GM10248 (cell line): ENCODE measurements at regions not wholly inside any gene's neighbourhood (a gene's known extent, or its start where the extent isn't known, plus 50 kb on each side); places are given as distances from the start of the nearest gene placed in this dataset.

Source experiments
- CTCF ChIA-PET: fragments of 300-600 bp; sonication (Branson Sonifier 250); formaldehyde crosslinking; extraction: SDS; loops from one replicate; lab custom pipeline; 2021; ENCODE audit warnings: antibody characterized with exemption; lab: Yijun Ruan, JAX
- POLR2A ChIA-PET: fragments of 350-650 bp; sonication (Branson Sonifier 250); formaldehyde crosslinking; extraction: SDS; loops from one replicate; lab custom pipeline; 2020; ENCODE audit warnings: antibody characterized with exemption; lab: Yijun Ruan, JAX
- DNase-seq: peaks from one replicate; pipeline ENCODE4 v3.0.0; 2012; ENCODE audit errors: extremely low spot score
- TF ChIP-seq, protein P1 (sequence below): IDR thresholded peaks from 2 replicates; pipeline ENCODE4 v1.5.1; 2012; ENCODE audit warnings: mild to moderate bottlenecking, low read depth; ENCODE audit errors: extremely low read depth, missing control alignments, control extremely low read depth

DNA sequence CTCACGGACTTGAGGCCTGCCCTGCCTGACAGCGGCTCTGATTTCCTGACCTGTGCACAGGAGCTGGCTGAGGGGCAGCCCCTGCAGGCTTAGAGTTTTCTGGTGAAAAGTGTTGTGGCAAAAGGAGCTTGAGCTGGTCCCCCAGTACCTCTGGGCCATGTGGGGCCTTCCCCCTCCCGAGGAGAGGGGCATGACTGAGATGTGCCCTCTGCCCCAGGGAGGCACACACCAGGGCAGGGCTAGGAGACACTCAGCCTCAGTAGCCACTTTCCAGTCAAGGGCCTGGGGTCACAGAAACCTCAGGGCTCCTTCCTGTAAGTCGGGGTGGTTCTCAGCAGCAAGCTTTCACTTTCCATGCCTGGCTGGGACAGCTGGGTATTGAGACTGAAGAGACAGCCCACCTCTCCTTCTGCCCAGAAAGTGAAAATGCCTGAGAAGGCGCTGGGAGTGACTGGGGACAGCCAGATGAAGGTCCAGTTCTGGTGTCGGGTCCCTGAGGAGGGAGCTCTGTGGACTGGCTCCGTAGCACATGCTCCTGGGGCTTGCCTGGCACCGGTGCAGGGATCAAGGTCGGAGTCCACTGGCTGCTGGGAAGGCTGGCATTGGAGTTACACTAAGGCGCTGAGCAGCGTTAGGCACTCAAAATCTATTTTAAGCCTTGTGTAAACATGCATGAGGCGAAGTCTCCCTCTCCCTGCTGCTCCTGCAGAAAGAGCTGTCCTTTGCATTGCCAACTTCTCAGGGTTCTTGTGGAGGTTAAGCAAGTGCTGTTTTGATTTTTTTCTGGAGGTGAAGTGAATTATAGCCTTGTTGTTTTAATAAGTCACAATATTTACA, 394.9 kb downstream of the GADD45G start:
- TF ChIP-seq, protein P1, sequence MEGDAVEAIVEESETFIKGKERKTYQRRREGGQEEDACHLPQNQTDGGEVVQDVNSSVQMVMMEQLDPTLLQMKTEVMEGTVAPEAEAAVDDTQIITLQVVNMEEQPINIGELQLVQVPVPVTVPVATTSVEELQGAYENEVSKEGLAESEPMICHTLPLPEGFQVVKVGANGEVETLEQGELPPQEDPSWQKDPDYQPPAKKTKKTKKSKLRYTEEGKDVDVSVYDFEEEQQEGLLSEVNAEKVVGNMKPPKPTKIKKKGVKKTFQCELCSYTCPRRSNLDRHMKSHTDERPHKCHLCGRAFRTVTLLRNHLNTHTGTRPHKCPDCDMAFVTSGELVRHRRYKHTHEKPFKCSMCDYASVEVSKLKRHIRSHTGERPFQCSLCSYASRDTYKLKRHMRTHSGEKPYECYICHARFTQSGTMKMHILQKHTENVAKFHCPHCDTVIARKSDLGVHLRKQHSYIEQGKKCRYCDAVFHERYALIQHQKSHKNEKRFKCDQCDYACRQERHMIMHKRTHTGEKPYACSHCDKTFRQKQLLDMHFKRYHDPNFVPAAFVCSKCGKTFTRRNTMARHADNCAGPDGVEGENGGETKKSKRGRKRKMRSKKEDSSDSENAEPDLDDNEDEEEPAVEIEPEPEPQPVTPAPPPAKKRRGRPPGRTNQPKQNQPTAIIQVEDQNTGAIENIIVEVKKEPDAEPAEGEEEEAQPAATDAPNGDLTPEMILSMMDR = no peak
- peak; percentile 83 for DNase-seq
- CTCF ChIA-PET = interaction anchor here (0.7 to 2.2 kb wide), 7 partner anchors 12 to 435 kb away, joined by 3 to 7 read pairs (median 4); no protein-coding TSS in a partner anchor
- POLR2A ChIA-PET = interaction anchor here (0.6 kb wide), 1 partner anchor 185 kb away, joined by 3 read pairs; no protein-coding TSS in a partner anchor

DNA sequence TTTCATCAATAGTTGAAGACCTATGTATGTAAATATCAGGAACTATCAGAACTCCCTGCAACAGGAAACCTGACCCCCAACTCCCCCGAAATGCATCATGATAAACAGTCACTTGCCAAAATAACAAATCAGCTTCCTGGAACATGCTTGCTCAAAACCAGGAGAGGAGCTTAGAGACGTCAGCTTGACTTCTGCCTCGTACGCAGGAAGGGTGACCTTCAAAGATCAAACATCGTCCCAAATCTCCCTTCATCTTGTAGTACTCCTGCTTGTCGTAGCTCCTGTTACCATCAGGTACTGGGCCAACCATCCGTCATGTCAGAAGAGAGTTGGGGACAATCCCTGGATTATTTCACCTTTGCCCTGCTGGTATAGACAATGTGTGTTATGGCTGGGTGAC, 396.1 kb downstream of the GADD45G start:
- ChIA-PET CTCF (interaction anchor here (1.1 to 1.9 kb wide), 5 partner anchors 11 to 408 kb away, joined by 3 to 6 read pairs (median 4); no protein-coding TSS in a partner anchor), POLR2A (no interaction called here)
- TF ChIP-seq, protein P1 = no peak
- no peak for DNase-seq

DNA sequence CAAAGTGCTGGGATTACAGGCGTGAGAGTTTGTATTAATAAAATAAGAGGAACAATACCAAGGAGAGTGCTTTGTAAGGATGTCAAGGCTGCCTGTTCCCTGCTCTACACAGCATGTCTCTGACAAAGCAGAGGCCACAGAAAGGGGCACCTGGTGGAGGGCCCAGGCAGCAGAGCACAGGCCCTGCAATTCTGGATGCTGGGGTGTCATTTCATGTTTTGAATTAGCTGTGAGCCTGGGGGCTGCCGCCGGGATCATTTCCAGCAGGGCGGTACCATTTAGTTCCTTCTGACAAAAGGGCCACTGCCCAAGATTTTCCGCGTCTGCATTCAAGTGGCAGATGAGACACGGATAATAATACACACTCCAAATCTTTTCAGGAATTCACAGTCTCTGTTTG, 396.9 kb downstream of the GADD45G start:
- no peak for DNase-seq
- ChIA-PET CTCF (interaction anchor here (1.7 kb wide), 1 partner anchor 14 kb away, joined by 3 read pairs; no protein-coding TSS in a partner anchor), POLR2A (no interaction called here)
- TF ChIP-seq, protein P1 = no peak

DNA sequence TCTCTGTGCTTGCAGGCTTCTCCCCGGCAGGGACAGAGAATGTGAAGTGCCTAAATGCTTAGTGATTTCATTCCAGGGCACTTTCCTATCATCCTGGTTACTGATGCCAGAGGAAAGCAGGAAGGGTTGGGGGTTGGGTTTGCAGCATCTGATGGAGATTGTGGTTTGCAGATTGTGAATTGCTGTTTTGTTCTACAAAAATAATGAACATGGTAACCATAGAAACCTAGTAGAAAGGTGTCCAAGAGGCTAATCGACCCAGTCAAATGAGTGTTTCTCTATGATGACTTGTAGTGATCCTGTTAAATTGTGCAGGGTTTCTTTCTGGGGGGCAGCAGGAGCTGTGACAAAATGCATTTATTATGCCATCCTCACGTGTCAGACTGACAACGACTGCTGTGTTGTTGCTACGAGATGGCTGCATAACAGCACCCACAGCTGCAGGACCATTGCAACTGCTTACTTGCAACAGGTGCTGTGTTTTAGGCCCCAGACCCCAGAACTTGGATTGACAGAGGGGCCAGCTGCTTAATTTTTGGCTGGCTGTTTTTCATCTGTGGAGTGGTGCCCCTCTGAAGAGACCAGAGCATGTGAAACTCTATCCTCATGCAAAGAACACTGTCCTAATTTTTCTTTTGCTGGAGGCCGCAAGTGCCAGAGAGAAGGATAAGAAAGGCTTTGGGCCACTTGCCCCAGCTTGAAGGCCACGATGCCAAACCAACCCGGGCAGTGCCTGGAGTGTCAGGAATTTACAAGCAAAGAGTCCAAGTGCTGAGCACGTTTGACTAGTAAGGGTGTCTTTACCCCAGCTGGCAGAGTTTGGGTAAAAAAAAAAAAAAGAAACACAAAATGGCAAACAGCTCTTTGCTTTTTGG, 397.8 kb downstream of the GADD45G start:
- DNase-seq = no peak
- ChIA-PET CTCF (interaction anchor here (1.5 to 2.1 kb wide), 2 partner anchors 13 to 404 kb away, joined by 4 to 9 read pairs; no protein-coding TSS in a partner anchor), POLR2A (no interaction called here)
- TF ChIP-seq, protein P1 = no peak

DNA sequence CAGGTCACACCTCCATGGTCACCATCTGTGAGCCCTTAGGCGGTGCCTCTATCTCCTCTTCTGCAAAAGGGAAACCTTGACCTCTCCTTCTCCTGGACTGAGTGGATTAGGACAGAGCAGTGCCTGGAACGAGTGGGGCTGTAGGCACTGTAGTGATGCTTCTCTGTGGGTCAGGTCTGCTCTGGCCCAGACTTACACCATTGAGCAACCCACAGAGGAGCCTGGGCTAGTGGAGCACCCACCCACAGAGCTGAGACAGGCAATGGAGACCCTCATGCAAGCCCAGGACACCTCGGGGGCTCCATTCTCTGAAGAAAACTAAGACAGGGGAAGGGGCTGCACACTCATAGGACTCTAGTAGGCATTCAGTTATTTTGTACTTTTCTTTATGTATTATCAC, 400.6 kb downstream of the GADD45G start:
- CTCF ChIA-PET = interaction anchor here (1.2 to 1.8 kb wide), 2 partner anchors 10 to 402 kb away, joined by 5 read pairs; no protein-coding TSS in a partner anchor
- TF ChIP-seq, protein P1 = no peak
- POLR2A ChIA-PET = no interaction called here
- no peak for DNase-seq
